ENCODE measurements at regions not wholly inside any gene's neighbourhood (a gene's known extent, or its start where the extent isn't known, plus 50 kb on each side); places are given as distances from the start of the nearest gene placed in this dataset.
"Not testable (repeated sequence)": the region's sequence is repeated elsewhere in the genome, so short reads cannot be mapped to it uniquely, and the experiment has no call there.

- no peak for DNase-seq (ENCODE audit: low read depth in 3 of 3)
Measured at GRCh38 chr5:99441235-99441634, 512.4 kb upstream of the CHD1 start.

GRCh38 chr5:99438619-99439018, 509.8 kb upstream of the CHD1 start:
- DNase-seq (ENCODE audit: low read depth in 3 of 3) = no peak

GRCh38 chr5:99437986-99438385, 509.2 kb upstream of the CHD1 start:
- DNase-seq (ENCODE audit: low read depth in 3 of 3) = no peak

GRCh38 chr5:99423396-99423795, 494.6 kb upstream of the CHD1 start:
- not testable (repeated sequence) for DNase-seq (ENCODE audit: low read depth in 3 of 3)

- DNase-seq (ENCODE audit: low read depth in 3 of 3) = not testable (repeated sequence)
Measured at GRCh38 chr5:99418640-99419039, 489.8 kb upstream of the CHD1 start.

GRCh38 chr5:99410386-99410785, 481.6 kb upstream of the CHD1 start:
- not testable (repeated sequence) for DNase-seq (ENCODE audit: low read depth in 3 of 3)

- not testable (repeated sequence) for DNase-seq (ENCODE audit: low read depth in 3 of 3)
Measured at GRCh38 chr5:99404764-99405302, 476.0 kb upstream of the CHD1 start.

- DNase-seq (ENCODE audit: low read depth in 3 of 3) = not testable (repeated sequence)
Measured at GRCh38 chr5:99400571-99400970, 471.8 kb upstream of the CHD1 start.

GRCh38 chr5:99398976-99399375, 470.2 kb upstream of the CHD1 start:
- DNase-seq (ENCODE audit: low read depth in 3 of 3) = no peak

GRCh38 chr5:99386406-99387077, 457.7 kb upstream of the CHD1 start:
- no peak for DNase-seq (ENCODE audit: low read depth in 3 of 3)

- DNase-seq (ENCODE audit: low read depth in 3 of 3) = no peak
Measured at GRCh38 chr5:99379187-99379586, 450.4 kb upstream of the CHD1 start.

GRCh38 chr5:99378443-99378842, 449.6 kb upstream of the CHD1 start:
- no peak for DNase-seq (ENCODE audit: low read depth in 3 of 3)

GRCh38 chr5:99369797-99370593, 441.2 kb upstream of the CHD1 start:
- no peak for DNase-seq (ENCODE audit: low read depth in 3 of 3)

GRCh38 chr5:99368726-99369125, 439.9 kb upstream of the CHD1 start:
- no peak for DNase-seq (ENCODE audit: low read depth in 3 of 3)

GRCh38 chr5:99355881-99356280, 427.1 kb upstream of the CHD1 start:
- no peak for DNase-seq (ENCODE audit: low read depth in 3 of 3)

- DNase-seq (ENCODE audit: low read depth in 3 of 3) = no peak
Measured at GRCh38 chr5:99349787-99350186, 421.0 kb upstream of the CHD1 start.

GRCh38 chr5:99348597-99348996, 419.8 kb upstream of the CHD1 start:
- DNase-seq (ENCODE audit: low read depth in 3 of 3) = no peak

- not testable (repeated sequence) for DNase-seq (ENCODE audit: low read depth in 3 of 3)
Measured at GRCh38 chr5:99339758-99340157, 411.0 kb upstream of the CHD1 start.

GRCh38 chr5:99334936-99335335, 406.1 kb upstream of the CHD1 start:
- DNase-seq (ENCODE audit: low read depth in 3 of 3) = no peak

GRCh38 chr5:99331061-99331460, 402.3 kb upstream of the CHD1 start:
- DNase-seq (ENCODE audit: low read depth in 3 of 3) = no peak

- DNase-seq (ENCODE audit: low read depth in 3 of 3) = no peak
Measured at GRCh38 chr5:99320436-99320835, 391.6 kb upstream of the CHD1 start.

- no peak for DNase-seq (ENCODE audit: low read depth in 3 of 3)
Measured at GRCh38 chr5:99317136-99317535, 388.3 kb upstream of the CHD1 start.

GRCh38 chr5:99316484-99316883, 387.7 kb upstream of the CHD1 start:
- DNase-seq (ENCODE audit: low read depth in 3 of 3) = no peak

Data from stimulated activated CD4-positive, alpha-beta T cell treated with anti-CD3 and anti-CD28 coated beads, TNF-alpha, amount 100 ng/mL, for 24 hours (primary cell).